DMS114 treated with DMSO at 0.1 percent for 48 hours (cell line): ENCODE measurements at regions not wholly inside any gene's neighbourhood (a gene's known extent, or its start where the extent isn't known, plus 50 kb on each side); places are given as distances from the start of the nearest gene placed in this dataset.
"Not testable (repeated sequence)": the region's sequence is repeated elsewhere in the genome, so short reads cannot be mapped to it uniquely, and the experiment has no call there.

Source experiments
- DNase-seq: peaks from one replicate; lab custom pipeline; 2025; ENCODE audit not compliant: unreplicated experiment; lab: John Stamatoyannopoulos, UW

GRCh38 chr9:587527-587926 lies 254.0 kb upstream of the DMRT1 start:
- no peak for DNase-seq

- DNase-seq = no peak
These were observed 252.5 kb upstream of the DMRT1 start for GRCh38 chr9:588981-589380.

DNA sequence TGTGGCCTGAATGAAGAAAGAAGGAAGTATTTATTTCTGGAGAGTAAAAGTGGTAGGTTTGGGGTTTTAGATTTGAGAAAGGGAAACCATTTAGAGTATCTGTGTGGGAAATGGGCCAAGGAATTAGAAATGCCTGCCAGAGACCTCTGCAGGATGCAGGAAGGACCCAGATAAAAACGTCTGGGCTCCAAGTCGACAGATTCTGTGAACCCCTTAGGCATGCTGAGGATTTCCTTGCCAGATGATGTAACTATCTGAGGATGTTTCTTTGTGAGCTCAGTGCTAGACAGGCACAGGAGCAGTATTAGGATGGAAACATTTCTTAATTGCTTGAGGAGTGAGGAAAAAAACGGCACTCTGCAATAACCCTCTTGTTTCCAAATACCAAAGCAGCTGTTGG lies 251.8 kb upstream of the DMRT1 start:
- DNase-seq = no peak

GRCh38 chr9:591292-591691 lies 250.2 kb upstream of the DMRT1 start:
- no peak for DNase-seq

- DNase-seq = no peak
These were observed 249.3 kb upstream of the DMRT1 start for GRCh38 chr9:592225-592624.

DNA sequence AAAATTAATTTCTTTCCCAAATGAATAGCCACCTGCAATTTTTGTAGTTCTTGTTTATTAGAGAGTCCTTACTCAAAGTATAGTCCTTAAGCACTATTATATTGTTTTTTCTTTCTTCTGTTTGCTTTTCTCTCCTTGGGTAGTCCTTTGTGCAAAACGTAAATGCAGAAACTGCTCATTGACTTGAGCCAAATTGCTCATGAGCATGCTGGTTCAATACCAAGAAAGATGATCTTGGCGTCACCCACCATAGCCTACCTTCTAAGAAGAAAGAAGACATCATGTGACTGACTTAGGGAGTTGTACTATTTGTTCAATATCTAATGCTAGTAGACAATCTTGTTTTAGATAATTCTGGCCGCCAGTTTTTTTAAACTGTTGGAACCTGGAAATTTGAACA lies 248.8 kb upstream of the DMRT1 start:
- DNase-seq = no peak

- DNase-seq = no peak
These were observed 247.7 kb upstream of the DMRT1 start for GRCh38 chr9:593809-594208.

- DNase-seq = no peak
These were observed 244.8 kb upstream of the DMRT1 start for GRCh38 chr9:596703-597102.

DNA sequence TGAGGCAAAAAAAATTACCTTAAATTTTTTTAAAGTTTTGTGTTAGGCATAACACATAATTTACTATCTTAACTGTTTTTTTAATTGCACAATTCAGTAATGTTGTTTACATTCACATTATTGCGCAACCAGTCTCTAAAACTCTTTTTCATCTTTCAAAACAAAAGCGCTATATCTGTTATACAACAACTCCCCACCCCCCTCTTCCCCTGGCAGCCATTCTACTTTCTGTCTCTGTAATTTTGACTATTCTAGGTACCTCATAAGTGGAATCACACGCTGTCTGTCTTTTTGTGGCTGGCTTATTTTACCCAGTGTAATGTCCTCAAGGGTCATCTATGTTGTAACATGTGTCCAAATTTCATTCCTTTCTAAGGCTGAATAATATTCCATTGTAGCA lies 241.5 kb upstream of the DMRT1 start:
- DNase-seq = no peak

DNA sequence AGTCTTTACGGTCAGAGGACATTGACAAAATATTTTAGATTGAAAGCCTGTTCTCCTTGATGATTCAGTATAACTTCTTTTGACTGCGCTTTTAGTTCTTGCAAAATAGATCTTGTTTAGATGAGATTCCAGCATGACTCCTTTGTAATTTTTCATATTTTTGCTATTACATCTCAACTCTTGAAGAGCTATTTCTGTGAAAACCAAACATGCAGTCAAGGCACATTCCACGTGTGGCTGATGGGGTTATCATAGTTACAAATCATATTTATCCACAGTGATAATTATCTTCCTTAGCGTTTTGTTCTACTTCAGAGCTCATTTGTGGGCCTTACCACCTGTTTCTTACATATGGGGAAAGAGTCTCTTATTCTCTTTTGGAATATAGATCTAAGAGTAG lies 238.8 kb upstream of the DMRT1 start:
- DNase-seq = no peak

- no peak for DNase-seq
These were observed 238.4 kb upstream of the DMRT1 start for GRCh38 chr9:603126-603525.

DNA sequence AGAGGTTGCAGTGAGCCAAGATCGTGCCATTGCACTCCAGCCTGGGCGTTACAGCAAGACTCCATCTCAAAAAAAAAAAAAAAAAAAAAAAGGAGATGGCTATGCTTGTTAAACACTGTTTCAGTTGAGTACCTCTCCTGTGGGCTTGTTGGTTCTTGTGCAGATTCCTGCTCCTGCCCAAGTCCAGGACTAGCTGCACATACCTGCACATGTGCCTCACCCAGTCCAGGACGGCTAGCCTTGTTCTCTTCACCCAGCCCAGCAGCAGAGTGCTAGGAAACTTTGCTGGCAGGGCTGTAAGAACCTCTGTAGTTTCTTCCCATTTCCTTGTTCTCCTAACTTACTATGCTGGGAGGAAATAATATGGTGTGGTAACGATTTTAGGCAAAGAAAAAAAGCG lies 234.1 kb upstream of the DMRT1 start:
- no peak for DNase-seq

GRCh38 chr9:613771-614347 lies 227.6 kb upstream of the DMRT1 start:
- DNase-seq = peak; percentile 51

DNA sequence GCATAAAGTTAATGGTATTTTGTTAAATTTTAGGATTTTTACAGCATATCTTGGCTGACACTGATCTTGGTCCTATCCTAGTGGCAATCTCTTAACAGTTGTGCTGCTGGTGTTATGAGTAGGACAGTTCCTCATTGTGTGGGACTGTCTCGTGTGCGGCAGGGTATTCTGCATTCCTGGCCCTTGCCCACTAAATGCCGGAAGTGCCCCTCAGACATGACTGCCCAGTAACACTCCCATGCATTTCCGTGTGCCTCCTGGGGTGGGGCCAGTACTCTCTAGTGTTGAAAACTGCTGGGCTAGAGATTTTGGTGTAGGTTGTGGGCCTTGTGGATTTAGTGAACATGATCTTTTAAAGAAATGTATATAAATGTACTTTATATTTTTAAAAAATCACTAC lies 227.1 kb upstream of the DMRT1 start:
- no peak for DNase-seq

GRCh38 chr9:615756-616155 lies 225.7 kb upstream of the DMRT1 start:
- DNase-seq = no peak

- no peak for DNase-seq
These were observed 224.8 kb upstream of the DMRT1 start for GRCh38 chr9:616694-617093.

DNA sequence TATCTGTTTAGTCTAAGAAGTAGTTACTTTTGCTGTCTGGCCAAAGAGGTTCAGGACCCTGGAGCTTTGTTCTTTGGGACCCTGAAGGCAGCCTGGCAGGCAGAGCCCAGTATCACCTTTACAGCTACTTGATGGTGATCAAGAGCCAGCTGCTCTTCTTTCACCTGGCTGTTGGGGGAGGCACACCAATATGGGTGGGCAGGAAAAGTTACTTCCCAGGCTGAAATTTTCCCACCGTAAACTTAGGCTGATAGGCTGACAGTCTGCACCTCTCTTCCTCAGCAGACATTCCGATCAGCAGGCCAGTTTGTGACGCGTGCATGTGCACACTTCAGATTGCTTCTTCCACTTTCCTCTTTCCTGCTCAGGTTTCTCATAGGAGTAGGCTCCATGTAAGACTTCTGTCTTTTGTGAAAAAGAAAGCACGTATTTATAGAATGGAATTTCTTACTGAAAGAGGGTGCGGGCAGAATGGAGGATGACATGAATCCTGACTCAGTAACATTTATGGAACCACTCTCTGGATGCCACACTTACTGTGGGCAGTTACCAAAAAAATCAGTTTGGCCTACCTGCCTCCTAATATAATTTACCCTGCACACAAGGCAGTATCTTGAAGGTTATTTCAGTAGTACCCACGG lies 223.9 kb upstream of the DMRT1 start:
- DNase-seq = no peak

GRCh38 chr9:618478-618877 lies 223.0 kb upstream of the DMRT1 start:
- DNase-seq = no peak

DNA sequence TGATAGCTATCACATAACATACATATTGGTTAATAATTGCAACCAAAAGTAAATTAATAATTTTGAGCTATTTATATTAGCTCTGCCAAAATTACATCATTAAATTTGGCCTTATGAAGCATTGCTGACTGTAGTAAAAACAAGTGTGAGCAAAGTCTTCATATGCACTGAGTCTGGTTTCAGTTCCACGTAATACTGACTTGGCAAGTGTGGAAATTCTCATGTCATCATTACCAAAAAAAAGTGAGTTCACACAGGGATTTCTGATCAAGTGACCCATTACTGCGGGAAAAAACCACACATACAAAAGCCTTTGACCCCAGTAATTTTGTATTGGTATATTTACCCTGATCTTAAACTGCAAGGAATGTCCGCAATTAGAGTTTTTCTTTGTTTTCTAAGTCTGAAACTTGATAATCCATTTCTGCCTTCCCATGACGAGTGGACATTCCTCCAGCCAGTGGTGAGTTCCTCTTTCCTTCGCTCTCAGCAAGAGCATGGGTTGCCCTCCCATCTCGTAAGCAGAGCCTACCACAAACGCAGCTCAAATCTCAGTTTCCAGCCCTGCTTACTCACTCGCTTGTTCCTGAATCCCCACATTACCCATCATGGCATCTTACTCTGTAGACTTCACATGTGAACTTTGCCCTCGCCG lies 220.2 kb upstream of the DMRT1 start:
- DNase-seq = no peak

DNA sequence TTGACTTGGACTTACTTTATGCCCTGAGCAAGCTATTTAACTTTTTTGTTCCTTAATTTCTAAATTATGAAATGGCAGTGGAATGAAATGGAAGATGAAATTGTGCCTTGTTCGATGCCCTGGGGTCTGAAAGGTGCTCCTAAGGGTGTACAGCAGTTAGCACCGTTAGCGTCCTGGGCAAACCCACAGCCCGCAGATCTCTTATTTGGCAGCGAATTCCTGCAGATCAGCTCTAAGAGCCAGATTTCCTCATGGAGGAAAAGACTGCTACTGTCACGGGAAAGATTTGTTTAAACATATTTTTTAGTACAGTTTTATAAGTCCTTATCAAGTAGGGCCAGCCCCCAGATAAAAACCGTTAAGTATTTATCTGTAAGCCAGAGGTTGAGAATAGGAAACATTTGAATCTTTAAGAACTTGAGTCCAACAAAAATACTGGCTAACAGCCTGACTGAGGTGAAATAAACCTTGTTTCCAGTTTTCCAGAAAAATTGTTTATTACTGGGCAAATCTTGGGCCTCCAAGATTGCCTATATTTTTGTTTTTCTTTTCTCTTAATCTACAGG lies 216.5 kb upstream of the DMRT1 start:
- no peak for DNase-seq

DNA sequence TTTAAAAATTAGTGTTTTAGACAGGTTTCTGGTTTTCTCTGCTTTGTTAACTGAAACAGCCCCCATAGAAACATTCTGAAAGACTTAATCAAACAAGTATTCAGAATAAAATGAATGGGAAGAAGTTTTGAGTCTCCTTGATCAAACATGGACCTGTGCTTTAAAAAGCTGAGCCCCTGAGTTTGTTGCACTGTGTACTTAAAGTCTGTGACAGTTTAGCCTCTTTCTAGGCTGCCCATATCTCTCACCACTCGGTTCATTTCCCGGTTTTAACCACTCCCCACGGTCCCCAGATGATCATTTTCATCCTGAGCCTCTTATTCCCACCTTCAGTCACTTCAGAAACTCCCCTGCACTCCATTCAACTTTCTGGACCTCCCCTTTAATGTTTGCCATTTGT lies 215.9 kb upstream of the DMRT1 start:
- no peak for DNase-seq

DNA sequence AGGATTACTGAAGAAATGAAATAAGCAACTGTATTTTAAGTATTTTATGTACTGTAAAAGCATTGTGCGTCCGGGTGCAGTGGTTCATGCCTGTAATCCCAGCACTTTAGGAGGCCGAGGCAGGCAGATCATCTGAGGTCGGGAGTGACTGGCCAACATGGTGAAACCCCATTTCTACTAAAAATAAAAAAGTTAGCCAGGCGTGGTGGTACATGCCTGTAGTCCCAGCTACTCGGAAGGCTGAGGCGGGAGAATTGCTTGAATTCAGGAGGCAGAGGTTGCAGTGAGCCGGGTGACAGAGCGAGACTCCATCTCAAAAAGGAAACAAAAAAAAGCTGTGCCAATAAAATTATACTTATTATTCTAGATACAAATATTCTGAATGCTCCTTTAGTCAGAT lies 215.4 kb upstream of the DMRT1 start:
- DNase-seq = not testable (repeated sequence)
